ENCODE measurements at regions not wholly inside any gene's neighbourhood (a gene's known extent, or its start where the extent isn't known, plus 50 kb on each side); places are given as distances from the start of the nearest gene placed in this dataset.
A peak's percentile ranks its signal among the peaks of the same experiment; 100 is the strongest.

GRCh38 chr15:70505936-70506912 is 257.1 kb downstream of the UACA start:
- DNase-seq (ENCODE audit: low read depth, low spot score): no peak

GRCh38 chr15:70505411-70505919 is 257.9 kb downstream of the UACA start:
- DNase-seq (ENCODE audit: low read depth, low spot score): no peak

DNA sequence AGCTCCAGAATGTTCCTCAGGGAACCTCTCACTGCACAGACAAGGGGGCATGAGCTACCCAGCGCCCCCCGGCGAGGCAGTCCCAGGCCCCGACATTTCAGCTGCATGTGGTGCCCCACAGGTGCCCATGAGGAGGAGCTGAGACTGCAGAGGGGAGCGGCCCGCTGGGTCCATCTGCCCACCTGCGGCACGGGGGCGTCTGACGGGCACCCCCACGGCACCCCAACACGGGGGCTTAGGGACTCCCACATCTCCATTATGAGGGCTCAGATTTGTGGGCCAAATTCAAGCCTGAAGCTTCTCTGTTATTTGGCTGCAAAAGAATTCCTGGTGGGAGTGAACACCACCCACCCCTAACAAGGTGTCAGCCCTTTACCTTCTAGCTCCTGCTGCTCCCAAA is 258.4 kb downstream of the UACA start:
- DNase-seq (ENCODE audit: low read depth, low spot score): no peak

DNA sequence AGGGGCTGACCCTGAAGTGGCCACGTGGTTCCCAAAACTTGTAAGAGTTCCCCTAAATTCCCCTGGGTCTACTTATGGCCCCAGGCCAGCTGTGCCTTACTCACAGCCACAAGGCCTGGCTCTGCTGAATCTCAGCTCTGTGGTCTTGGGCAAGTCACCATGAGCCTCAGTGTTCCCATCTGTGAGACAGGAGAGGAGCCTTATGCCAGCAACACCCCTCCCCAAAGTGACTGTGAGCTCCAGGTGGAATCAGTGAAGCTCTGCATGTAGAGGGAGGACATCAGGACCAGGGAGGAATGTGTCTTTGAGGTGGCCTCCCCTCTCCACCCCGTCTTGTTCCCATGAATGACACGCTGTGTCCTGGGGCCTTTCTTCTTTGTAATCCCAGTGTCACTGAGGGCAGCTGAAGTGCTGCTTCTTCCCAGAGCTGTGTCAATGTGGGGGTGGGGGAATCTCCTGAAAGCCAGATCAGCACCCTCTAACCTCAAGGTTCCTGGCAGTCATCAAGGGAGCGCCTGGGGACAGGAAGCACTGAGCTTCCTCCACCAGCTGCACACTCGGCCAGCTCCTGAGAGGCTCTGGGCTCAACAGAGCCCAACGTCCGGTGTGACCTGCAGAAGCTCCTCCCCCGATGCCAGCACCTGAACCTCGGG is 258.9 kb downstream of the UACA start:
- DNase-seq (ENCODE audit: low read depth, low spot score): no peak

- DNase-seq (ENCODE audit: low read depth, low spot score): no peak
Measured at GRCh38 chr15:70503798-70504298, 259.5 kb downstream of the UACA start.

- no peak for DNase-seq (ENCODE audit: low read depth, low spot score)
Measured at GRCh38 chr15:70503073-70503745, 260.1 kb downstream of the UACA start.

DNA sequence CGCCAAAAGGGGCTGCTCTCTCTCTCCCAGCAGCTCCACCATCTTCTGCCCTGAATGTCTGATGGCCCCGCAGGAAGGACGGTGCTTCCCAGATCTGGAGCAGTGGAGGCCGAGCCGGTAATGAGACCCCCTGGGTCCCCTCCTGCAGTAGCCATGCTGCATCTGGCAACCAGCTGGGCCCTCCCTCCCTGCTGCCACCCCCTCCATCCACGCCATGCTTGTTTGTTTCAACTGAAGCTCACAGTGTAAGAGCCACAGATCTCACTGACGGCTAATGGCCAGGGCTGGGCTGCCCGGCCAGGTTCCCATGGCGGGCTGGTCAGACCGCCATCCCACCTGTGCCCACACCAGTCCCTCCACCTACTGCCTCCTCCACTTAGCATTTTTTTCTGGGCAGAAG is 260.8 kb downstream of the UACA start:
- DNase-seq (ENCODE audit: low read depth, low spot score): no peak

GRCh38 chr15:70501849-70502248 is 261.5 kb downstream of the UACA start:
- no peak for DNase-seq (ENCODE audit: low read depth, low spot score)

DNA sequence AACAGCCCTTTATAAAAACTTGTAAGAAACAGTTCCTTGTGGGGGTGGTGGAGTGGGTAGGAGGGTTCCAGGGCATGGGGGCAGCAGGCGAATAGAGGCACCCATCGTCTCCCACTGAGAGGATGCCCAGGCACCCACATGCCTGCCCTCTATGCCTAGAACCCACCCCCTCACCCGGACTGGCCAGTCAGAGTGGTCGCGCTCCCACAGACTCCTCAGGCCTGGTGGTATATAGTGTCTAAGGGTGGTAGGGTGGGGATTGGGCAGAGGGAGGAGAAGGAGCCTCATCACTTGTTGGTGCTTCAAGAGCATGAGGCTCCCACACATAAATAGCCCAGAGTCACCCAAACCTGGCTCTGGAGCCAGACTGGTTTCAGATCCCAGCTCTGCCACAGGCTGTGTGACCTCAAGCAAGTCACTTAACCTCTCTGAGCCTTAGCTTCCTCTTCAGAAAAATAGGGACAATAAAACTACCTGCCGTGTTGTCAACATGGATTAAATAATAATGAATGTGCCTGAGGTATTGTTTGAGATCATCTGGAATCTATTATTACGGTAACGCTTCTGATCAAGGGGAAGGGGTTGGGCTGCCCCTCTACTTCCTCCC is 262.1 kb downstream of the UACA start:
- no peak for DNase-seq (ENCODE audit: low read depth, low spot score)

- no peak for DNase-seq (ENCODE audit: low read depth, low spot score)
Measured at GRCh38 chr15:70499791-70500190, 263.6 kb downstream of the UACA start.

DNA sequence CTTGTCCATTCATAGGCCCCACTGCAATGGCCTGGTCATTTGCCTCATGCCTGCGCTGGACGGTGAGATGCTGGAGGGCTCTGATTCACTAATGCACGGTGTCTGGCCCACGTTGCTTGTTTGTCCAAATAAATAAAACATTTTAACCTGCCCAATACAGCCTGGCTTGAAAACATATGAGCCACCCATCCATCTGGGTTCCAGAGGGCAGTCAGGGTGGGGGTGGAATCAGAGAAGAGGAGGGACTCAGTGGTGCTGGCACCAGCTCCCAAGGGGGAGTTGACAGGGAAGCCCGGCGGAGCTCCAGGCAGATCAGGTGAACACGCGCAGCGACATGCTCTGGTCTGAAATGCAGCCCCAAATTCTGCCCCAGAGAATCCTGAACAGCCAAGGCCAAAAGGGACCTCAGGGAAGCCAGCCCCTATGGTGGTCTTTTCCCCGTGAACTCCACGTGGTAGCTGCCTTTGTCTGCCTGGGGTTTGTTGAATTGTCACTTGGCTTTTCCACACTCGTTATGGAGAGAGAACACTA is 265.2 kb downstream of the UACA start:
- DNase-seq (ENCODE audit: low read depth, low spot score): no peak

DNA sequence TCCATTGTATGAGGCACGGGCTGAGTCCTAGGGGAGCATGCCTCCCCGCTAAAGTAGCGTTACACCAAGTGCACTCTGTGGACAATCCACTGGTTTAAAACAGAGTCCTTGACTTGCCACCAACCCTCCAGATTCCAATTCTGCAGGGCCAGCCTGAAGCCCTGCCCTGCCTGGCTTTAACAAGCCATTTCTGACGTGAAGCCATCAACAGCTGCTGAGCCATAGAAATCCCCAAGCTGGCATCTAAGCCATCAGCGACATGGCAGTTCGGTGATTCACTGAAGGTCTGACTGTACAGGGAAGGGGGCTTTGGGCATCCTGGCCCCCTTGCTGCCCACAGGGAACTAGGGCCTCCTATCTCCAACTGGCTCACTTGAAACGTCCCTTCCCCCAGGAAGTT is 265.7 kb downstream of the UACA start:
- no peak for DNase-seq (ENCODE audit: low read depth, low spot score)

GRCh38 chr15:70495991-70496599 is 267.3 kb downstream of the UACA start:
- DNase-seq (ENCODE audit: low read depth, low spot score): no peak

DNA sequence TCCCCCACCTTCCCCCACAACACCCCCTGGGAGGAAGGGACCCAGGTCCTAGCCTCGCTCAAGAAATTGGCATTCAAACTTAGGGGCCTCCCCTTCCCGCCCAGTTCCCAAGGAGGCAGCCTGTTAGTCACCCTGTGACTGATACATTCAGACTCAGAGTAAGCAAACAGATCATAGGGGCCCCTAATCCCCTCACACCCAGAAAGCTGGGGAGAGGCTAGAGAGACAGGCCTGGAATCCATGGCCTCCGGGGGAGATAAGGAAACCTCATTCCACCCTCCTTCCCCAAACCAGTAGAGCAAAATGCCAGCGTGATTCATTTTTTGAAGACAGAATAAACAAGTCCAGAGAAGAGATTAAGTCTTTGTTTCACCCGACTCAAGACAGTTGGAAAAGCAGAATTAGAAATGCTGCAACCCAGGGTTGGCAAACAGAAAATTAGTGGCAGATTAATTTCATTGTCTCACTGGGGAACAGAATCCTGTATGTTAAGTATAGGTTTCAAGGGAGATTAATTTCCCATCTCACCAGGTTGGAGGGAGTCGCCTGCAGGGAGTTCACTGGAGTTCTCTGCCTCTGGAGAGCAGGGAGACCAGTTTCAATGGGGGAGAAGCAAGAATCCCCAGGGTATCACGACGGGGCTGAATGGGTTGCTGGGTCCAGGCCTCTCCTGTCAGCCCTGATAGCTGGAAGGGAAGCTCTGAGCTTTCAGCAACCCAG is 268.3 kb downstream of the UACA start:
- no peak for DNase-seq (ENCODE audit: low read depth, low spot score)

DNA sequence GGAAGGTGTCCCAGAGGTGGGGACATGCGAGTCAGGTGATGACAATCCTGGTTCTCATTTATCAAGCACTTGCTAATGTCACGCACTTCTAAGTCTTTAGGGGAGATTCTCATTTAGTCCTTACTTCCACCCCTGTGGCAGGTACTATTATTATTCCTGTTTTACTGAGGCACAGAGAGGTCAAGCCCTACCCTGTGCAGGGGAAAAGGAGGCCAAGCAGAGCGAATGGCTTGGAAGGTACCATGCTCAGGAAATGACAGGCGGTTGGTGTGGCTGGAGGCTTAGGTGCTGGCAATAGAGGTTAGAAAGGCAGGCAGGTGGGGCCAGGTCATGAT is 268.9 kb downstream of the UACA start:
- no peak for DNase-seq (ENCODE audit: low read depth, low spot score)

DNA sequence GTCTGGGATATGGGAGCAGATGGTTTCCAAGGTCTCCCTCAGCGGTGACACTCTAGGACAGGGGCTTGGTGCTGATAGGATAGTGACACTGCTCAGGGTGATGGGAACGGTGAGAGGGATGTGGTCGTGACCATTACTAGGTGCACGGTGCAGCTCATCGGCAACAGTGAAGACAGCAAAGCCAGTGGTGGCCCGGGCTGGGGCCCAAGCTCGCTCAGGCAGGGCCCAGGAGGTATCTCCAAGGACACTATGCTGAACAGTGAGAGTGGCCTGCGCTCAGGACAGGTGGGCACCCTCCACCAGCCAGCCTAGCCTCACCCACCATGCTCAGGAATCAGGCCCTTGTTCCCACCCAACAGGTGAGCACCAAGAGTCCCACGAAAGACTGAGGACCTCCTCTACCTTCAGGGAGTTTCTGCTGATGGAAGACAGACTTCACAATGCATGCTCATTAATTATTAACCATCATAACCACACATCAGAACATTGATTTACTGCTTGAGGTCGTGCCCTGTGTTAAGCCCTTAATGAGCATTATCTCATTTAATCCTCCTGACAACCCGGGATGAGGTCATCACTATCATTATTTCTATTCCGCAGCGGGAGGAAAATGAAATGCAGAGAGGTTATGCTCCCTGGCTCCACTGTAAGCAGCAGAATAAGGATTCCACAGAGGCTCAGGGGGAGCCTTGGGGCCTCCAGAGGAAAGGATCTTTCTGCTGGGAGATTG is 269.4 kb downstream of the UACA start:
- DNase-seq (ENCODE audit: low read depth, low spot score): no peak

DNA sequence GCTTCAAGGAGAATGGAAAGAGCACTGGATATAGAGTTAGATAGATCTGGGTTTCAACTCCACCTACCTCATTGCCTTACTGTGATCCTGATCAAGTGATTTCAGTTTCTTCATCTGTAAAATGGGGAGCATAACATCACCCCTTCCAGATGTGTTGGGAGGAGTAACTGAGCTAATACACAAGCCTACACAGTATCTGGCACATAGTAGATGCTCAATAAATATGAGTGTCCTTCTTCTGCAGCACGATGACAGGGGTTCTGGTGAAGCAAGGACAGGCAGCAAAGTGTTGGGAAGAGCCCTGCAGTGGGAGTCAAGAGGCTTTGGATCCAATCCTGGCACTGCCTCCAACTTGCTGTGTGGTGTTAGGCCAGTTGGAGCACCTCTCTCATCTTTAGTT is 270.0 kb downstream of the UACA start:
- no peak for DNase-seq (ENCODE audit: low read depth, low spot score)

- DNase-seq (ENCODE audit: low read depth, low spot score): peak; percentile 61
Measured at GRCh38 chr15:70492240-70493177, 270.8 kb downstream of the UACA start.

DNA sequence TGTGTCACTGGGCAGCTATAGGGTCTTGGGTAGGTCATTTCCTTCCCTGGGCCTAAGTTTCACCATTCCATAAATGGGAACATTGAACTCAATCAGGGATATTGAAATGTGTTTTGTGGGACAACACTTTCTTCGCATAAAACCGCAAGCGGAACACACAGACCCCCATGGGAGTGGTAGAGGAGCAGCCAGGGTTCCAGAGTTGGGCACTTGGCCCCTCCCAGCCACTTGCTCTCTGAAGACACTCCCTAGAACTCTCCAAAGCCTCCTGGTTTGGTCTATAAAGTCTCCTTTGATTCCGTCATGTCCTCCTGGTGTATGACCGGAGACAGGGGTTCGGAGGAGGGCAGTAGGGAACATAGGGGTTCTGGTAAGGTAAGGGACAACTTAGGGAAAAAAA is 271.7 kb downstream of the UACA start:
- no peak for DNase-seq (ENCODE audit: low read depth, low spot score)
